OCI-LY1 (cell line): ENCODE measurements at regions not wholly inside any gene's neighbourhood (a gene's known extent, or its start where the extent isn't known, plus 50 kb on each side); places are given as distances from the start of the nearest gene placed in this dataset.

ENCODE experiments used
- EZH2 ChIP-seq: fragments of 200-600 bp; sonication (generic), shearing (Covaris generic); IDR thresholded peaks from 2 replicates; pipeline ENCODE4 v1.8.0; 2017; ENCODE audit warnings: borderline replicate concordance, mixed run types, mild to moderate bottlenecking, antibody characterized with exemption, low read length, moderate library complexity, mixed read lengths
- TF ChIP-seq, protein P1 (sequence below): fragments of 200-600 bp; sonication (generic), shearing (Covaris generic); IDR thresholded peaks from 2 replicates; pipeline ENCODE4 v1.5.1; 2017; ENCODE audit warnings: mild to moderate bottlenecking, antibody characterized with exemption, low read length, moderate library complexity, mixed read lengths

DNA sequence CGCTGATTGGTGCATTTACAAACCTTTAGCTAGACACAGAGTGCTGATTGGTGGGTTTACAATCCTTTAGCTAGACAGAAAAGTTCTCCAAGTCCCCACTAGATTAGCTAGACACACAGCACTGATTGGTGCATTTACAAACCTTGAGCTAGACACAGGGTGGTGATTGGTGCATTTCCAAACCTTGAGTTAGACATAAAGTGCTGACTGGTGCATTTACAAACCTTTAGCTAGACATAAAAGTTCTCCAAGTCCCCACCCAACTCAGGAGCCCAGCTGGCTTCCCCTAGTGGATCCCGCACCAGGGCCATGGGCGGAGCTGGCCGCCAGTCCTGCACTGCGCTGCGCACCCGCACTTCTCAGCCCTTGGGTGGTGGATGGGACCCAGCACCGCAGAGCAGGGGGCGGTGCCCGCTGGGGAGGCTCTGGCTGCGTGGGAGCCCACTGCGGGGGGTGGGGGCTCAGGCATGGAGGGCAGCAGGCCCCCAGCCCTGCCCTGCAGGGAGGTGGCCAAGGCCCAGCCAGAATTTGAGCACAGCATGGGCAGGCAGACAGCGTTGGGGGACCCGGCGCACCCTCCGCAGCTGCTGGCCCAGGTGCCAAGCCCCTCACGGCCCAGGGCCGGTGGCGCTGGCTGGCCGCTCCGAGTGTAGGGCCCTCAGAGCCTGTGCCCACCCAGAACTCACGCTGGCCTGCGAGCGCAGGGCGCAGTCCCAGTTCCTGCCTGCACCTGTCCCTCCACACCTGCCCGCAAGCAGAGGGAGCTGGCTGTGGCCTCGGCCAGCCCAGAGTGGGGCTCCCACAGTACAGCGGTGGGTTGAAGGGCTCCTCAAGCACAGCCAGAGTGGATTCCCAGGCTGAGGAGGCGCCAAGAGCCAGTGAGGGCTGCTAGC is 608.9 kb upstream of the LCORL start:
- TF ChIP-seq, protein P1, sequence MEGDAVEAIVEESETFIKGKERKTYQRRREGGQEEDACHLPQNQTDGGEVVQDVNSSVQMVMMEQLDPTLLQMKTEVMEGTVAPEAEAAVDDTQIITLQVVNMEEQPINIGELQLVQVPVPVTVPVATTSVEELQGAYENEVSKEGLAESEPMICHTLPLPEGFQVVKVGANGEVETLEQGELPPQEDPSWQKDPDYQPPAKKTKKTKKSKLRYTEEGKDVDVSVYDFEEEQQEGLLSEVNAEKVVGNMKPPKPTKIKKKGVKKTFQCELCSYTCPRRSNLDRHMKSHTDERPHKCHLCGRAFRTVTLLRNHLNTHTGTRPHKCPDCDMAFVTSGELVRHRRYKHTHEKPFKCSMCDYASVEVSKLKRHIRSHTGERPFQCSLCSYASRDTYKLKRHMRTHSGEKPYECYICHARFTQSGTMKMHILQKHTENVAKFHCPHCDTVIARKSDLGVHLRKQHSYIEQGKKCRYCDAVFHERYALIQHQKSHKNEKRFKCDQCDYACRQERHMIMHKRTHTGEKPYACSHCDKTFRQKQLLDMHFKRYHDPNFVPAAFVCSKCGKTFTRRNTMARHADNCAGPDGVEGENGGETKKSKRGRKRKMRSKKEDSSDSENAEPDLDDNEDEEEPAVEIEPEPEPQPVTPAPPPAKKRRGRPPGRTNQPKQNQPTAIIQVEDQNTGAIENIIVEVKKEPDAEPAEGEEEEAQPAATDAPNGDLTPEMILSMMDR, result no peak
- no peak for TF ChIP-seq EZH2
